Left lung (tissue), 4 donors: ENCODE measurements at regions not wholly inside any gene's neighbourhood (a gene's known extent, or its start where the extent isn't known, plus 50 kb on each side); places are given as distances from the start of the nearest gene placed in this dataset.
A peak's percentile ranks its signal among the peaks of the same experiment; 100 is the strongest.

ENCODE experiments used
- ATAC-seq: fragments of 200-7000 bp; cut with Tn5 transposase; one replicate; pipeline ENCODE4 v1.9.1; 2020; ENCODE audit warnings: moderate library complexity
- DNase-seq, 4 donors: peaks; one replicate each; pipeline ENCODE4 v3.0.0-alpha.2; 2013 to 2020
- H3K27ac ChIP-seq, 2 donors: fragments of 200-600 bp; sonication (generic) in 1 of 2; one replicate each; pipeline versions ENCODE4 v1.5.0 to v1.8.0; 2020 to 2021
- H3K27me3 ChIP-seq, 2 donors: fragments of 200-600 bp; sonication (generic) in 1 of 2; one replicate each; pipeline versions ENCODE4 v1.5.0 to v1.8.0; 2020 to 2021
- H3K36me3 ChIP-seq, 2 donors: fragments of 200-600 bp; sonication (generic) in 1 of 2; one replicate each; pipeline versions ENCODE4 v1.5.0 to v1.8.0; 2020 to 2021
- H3K4me1 ChIP-seq, 2 donors: fragments of 200-600 bp; one replicate each; pipeline ENCODE4 v1.8.0; 2021
- H3K4me3 ChIP-seq, 2 donors: fragments of 200-600 bp; sonication (generic) in 1 of 2; one replicate each; pipeline versions ENCODE4 v1.5.0 to v1.8.0; 2020 to 2021; ENCODE audit warnings: mild to moderate bottlenecking in 1 of 2
- H3K9me3 ChIP-seq, 2 donors: fragments of 200-600 bp; sonication (generic) in 1 of 2; one replicate each; pipeline versions ENCODE4 v1.5.0 to v1.8.0; 2020 to 2021
- CTCF ChIP-seq, 2 donors: fragments of 200-600 bp; sonication (generic) in 1 of 2; IDR thresholded peaks; one replicate each; pipeline versions ENCODE4 v1.5.0 to v1.8.0; 2021; ENCODE audit warnings: antibody characterized with exemption in 2 of 2
- intact Hi-C, 2 donors: fragments of 100-400 bp; cut with DNase I; formaldehyde crosslinking; loops; one replicate each; pipeline versions ENCODE4 v1.11.2 to v1.14.2; 2022
- donor health status: DM: no; HTN: yes; CAD: no.
- donor health status: DM: no; HTN: no; CAD: no.

GRCh38 chr1:59218521-59219236 is 78.2 kb upstream of the FGGY start:
- ATAC-seq (no peak), DNase-seq (no peak)
- intact Hi-C loops, result no loop called here
- Histone ChIP-seq H3K4me1 (peaks cover 2% of the 10 kb centered on the region in 2 donors), H3K27ac (no peak overlapping the region), H3K4me3 (no peak overlapping the region), H3K36me3 (no peaks in the 10 kb centered on the region), H3K9me3 (no peaks in the 10 kb centered on the region), H3K27me3 (no peaks in the 10 kb centered on the region)
- TF ChIP-seq CTCF (IDR thresholded peaks at IDR 0.05), result no peak

- intact Hi-C loops, result no loop called here
- peak overlapping the region in 1 of 2 donors; percentile 43 for H3K27ac ChIP-seq
- no peak for DNase-seq
- TF ChIP-seq CTCF (IDR thresholded peaks at IDR 0.05), result no peak
- no peaks in the 10 kb centered on the region for H3K27me3 ChIP-seq
- H3K4me1 ChIP-seq, result no peaks in the 10 kb centered on the region
- no peak for ATAC-seq
- no peak overlapping the region for H3K4me3 ChIP-seq
- no peaks in the 10 kb centered on the region for H3K36me3 ChIP-seq
- H3K9me3 ChIP-seq, result no peaks in the 10 kb centered on the region
Measured at GRCh38 chr1:59219916-59220315, 77.0 kb upstream of the FGGY start.

- TF ChIP-seq CTCF (IDR thresholded peaks at IDR 0.05), result no peak
- ATAC-seq (no peak), DNase-seq (no peak)
- intact Hi-C loops, result no loop called here
- Histone ChIP-seq H3K27ac (peak overlapping the region in 1 of 2 donors; percentile 43), H3K4me1 (no peaks in the 10 kb centered on the region), H3K27me3 (no peaks in the 10 kb centered on the region), H3K36me3 (no peaks in the 10 kb centered on the region), H3K4me3 (no peak overlapping the region), H3K9me3 (no peaks in the 10 kb centered on the region)
Measured at GRCh38 chr1:59220356-59220755, 76.5 kb upstream of the FGGY start.

- no peak overlapping the region for H3K4me3 ChIP-seq
- H3K4me1 ChIP-seq, result no peaks in the 10 kb centered on the region
- H3K27ac ChIP-seq, result no peak overlapping the region
- intact Hi-C loops, result no loop called here
- no peak for ATAC-seq
- DNase-seq, result no peak
- TF ChIP-seq CTCF (IDR thresholded peaks at IDR 0.05), result no peak
- H3K9me3 ChIP-seq, result no peaks in the 10 kb centered on the region
- H3K27me3 ChIP-seq, result no peaks in the 10 kb centered on the region
- H3K36me3 ChIP-seq, result no peaks in the 10 kb centered on the region
Measured at GRCh38 chr1:59223198-59223597, 73.7 kb upstream of the FGGY start.

GRCh38 chr1:59223989-59224634 is 72.8 kb upstream of the FGGY start:
- no peak for DNase-seq

More at GRCh38 chr1:59223989-59224634, 72.8 kb upstream of the FGGY start:
- no peak overlapping the region for H3K4me3 ChIP-seq
- H3K36me3 ChIP-seq, result no peaks in the 10 kb centered on the region
- H3K4me1 ChIP-seq, result peaks cover 0 to 4% of the 10 kb centered on the region in 2 donors
- no peaks in the 10 kb centered on the region for H3K9me3 ChIP-seq
- intact Hi-C loops, result no loop called here
- no peak overlapping the region for H3K27ac ChIP-seq
- no peaks in the 10 kb centered on the region for H3K27me3 ChIP-seq
- no peak for TF ChIP-seq CTCF (IDR thresholded peaks at IDR 0.05)
- ATAC-seq, result no peak
